GM12875 (cell line): ENCODE measurements at regions not wholly inside any gene's neighbourhood (a gene's known extent, or its start where the extent isn't known, plus 50 kb on each side); places are given as distances from the start of the nearest gene placed in this dataset.

Experiments
- H3K4me3 ChIP-seq: one replicate; pipeline ENCODE4 v1.5.1; 2011; ENCODE audit warnings: low read depth, low read length, control low read depth
- CTCF ChIP-seq: IDR thresholded peaks from 2 replicates; pipeline ENCODE4 v1.5.1; 2011; ENCODE audit warnings: low read depth, mild to moderate bottlenecking, control low read depth, inconsistent platforms, low read length, moderate library complexity, borderline replicate concordance; ENCODE audit not compliant: insufficient read depth

- H3K4me3 ChIP-seq, result no peak overlapping the region
- TF ChIP-seq CTCF, result no peak
Measured at GRCh38 chr6:48628316-48628715, 517.3 kb upstream of the PTCHD4 start.

DNA sequence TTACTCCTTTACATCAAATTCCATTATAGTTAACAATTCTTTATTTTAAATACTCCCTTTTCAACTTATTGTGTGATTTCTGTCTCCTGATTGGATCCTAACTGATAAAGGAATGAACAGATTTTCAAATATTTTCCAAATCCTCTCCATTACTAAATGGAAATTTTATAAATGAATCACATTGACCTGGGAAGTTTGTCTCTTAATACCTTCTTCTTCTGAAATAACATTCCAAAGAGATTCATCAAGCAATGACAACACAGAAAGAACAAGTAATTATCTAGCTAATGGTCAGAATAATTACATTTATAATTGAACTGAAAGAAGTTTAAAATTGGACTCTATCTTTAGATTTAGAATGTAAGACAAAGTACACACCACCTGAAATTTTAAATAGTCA, 515.4 kb upstream of the PTCHD4 start:
- H3K4me3 ChIP-seq, result no peak overlapping the region
- TF ChIP-seq CTCF, result no peak

GRCh38 chr6:48624631-48625030, 513.6 kb upstream of the PTCHD4 start:
- TF ChIP-seq CTCF, result no peak
- no peak overlapping the region for H3K4me3 ChIP-seq

DNA sequence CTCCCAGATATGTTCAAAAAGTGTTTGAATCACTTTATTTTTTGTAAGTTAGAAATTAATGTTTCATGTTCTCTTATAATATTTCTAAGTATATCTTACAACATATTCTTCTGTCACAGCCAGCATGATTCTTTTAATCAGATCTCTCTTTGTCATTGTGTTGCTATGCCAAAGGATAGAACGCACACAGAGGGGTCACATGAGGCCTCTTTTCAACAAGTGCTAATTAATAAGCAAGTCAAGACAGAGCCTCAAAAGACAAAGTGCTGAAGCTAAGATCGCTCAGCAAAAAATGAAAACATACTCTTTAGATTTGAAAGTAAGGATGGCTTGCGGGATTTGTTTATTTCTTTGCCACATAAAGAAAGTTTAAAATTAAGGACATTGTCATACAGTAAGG, 508.8 kb upstream of the PTCHD4 start:
- H3K4me3 ChIP-seq, result no peak overlapping the region
- no peak for TF ChIP-seq CTCF

GRCh38 chr6:48615041-48615440, 504.0 kb upstream of the PTCHD4 start:
- H3K4me3 ChIP-seq, result no peak overlapping the region
- no peak for TF ChIP-seq CTCF

DNA sequence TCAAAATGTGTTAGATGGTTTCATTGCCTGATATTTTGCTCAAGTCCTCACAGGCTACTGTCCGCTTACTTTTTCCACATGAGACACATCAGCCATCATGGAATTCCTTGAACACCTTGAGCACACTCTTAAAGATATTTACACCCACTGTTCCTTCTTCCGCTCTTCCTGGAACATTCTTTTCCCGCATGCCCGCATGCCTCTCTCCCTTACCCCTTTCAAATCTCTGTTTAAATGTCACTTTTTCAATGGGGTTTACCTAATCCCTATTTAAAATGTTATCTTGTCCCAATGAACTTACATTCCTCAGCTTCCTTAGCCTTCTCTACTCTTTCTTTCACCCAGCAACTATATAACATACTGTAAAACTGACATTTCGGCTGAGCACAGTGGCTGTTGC, 503.3 kb upstream of the PTCHD4 start:
- TF ChIP-seq CTCF, result no peak
- no peak overlapping the region for H3K4me3 ChIP-seq

DNA sequence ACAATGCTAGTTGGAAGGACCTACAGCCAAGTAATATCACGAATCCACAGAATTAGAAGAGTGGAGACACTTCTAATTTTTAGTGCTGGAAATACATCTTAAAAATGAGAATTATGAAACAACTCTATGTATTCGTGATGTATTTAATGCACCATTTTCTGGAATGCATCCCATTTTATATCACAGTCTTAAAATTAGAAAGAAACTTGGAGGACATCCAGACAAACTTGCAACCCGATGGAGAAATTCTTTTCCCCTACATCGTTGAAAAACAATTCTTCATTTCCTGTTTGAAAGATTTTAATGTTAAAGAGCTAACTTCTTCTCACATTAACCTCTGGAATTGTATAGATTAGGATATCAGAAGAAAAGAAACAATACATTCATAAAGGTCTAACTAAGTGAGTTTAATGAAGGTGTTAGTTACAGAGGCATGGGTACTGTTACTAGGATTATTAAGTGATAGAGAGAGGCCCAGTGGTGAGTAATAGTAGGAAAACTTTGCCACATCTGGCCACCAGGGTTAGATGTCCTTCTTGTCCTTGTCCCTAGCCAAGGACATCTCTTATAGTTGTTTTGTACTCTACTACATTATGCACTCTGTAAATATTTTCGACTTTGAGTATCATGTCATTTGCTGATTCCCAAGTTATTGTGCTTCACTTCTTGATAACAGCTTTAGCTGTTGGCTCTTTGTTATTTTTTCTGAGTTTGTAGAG, 502.4 kb upstream of the PTCHD4 start:
- H3K4me3 ChIP-seq, result no peak overlapping the region
- no peak for TF ChIP-seq CTCF
